Fibroblast of villous mesenchyme (primary cell): ENCODE measurements at regions not wholly inside any gene's neighbourhood (a gene's known extent, or its start where the extent isn't known, plus 50 kb on each side); places are given as distances from the start of the nearest gene placed in this dataset.
A peak's percentile ranks its signal among the peaks of the same experiment; 100 is the strongest.

Experiments
- DNase-seq: peaks from one replicate; pipeline ENCODE4 v3.0.0-alpha.2; 2010; ENCODE audit warnings: low read depth
- H3K4me3 ChIP-seq: 2 replicates; pipeline ENCODE4 v1.5.1; 2011; ENCODE audit warnings: low read depth, mild to moderate bottlenecking, low read length
- TF ChIP-seq, protein P1 (sequence below): IDR thresholded peaks from 2 replicates; pipeline ENCODE4 v1.5.1; 2012; ENCODE audit warnings: low read depth, mild to moderate bottlenecking, low read length; ENCODE audit not compliant: insufficient read depth

DNA sequence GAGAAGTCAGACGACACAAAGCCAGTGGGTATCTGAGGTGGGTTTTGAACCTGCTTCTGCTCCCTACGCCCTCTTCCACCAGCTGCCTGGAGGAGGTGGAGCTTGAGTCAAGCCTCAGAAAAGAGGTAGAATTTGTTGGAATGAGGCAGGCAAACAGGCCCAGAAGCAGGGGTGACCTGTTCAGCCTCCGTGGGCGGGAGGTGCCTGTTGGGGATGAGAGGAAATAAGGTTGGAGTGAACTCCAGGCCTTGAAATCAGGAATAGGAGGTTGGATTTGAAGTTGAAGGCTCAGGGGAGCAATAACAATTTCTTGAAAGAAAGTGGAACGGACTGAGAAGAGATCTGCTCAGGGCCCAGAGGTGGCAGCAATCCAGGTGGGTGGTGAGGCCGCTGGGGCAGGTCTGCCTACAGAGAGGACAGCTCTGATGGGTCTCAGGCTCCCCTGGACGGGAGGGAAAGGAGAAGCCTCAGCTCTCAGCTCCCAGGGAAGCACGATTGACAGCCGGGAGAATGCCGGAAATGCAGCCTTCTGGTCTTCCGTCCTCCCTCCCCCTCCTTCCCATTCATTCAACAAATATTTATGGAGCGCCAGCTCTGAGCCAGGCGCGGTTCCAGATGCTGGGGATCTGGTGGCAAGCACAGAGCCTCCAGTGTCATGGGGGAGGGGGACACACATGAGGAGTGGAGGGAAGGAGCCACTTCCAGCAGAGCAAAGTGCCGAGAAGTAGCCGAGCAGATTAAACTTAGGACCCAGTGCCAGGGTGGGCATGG is 61.9 kb upstream of the CIBAR2 start:
- H3K4me3 ChIP-seq: peak overlapping the region; percentile 70
- TF ChIP-seq, protein P1, sequence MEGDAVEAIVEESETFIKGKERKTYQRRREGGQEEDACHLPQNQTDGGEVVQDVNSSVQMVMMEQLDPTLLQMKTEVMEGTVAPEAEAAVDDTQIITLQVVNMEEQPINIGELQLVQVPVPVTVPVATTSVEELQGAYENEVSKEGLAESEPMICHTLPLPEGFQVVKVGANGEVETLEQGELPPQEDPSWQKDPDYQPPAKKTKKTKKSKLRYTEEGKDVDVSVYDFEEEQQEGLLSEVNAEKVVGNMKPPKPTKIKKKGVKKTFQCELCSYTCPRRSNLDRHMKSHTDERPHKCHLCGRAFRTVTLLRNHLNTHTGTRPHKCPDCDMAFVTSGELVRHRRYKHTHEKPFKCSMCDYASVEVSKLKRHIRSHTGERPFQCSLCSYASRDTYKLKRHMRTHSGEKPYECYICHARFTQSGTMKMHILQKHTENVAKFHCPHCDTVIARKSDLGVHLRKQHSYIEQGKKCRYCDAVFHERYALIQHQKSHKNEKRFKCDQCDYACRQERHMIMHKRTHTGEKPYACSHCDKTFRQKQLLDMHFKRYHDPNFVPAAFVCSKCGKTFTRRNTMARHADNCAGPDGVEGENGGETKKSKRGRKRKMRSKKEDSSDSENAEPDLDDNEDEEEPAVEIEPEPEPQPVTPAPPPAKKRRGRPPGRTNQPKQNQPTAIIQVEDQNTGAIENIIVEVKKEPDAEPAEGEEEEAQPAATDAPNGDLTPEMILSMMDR: no peak
- DNase-seq: peak; percentile 84

DNA sequence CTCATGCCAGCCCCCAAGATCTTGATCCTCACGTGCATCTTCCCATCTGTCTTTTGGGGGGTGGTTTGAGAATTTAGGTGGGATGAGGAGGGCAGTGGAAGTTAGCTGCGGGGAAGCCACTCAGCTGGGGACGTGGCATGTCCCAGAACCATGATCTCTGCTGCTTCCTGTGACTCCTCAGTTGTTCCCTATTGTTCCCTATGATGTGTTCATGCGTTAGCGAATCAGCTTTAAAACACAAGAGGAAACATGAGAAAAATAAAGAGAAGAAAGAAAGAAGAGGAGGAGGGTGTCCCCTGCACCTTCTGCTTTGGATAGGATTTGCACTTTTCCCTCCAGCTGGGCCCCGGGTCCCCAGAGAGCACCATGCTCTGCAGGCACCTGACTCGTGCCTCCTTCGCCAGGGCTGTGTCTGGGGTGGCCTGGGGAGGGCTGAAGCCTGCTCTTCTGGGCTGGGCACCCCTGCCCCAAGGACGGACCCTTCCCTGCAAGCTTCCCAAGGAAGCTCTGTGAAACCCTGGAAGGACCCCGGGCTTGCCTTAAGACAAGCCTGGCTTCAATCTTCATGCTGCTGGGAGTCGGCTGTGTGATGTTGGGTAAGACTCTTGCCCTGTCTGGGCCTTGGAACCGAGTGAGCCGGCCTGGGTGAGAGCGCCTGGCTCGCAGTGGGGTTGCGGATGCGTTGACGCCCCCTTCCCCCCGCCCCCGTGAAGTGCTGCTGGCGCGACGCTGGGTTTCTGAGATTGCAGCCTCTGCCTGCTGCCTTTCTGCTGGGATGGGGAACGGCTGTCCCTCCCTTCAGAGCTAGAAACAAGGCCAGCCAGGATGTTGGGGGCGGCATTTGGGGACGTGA is 62.8 kb upstream of the CIBAR2 start:
- DNase-seq: no peak
- peak overlapping the region; percentile 70 for H3K4me3 ChIP-seq
- TF ChIP-seq, protein P1: no peak

DNA sequence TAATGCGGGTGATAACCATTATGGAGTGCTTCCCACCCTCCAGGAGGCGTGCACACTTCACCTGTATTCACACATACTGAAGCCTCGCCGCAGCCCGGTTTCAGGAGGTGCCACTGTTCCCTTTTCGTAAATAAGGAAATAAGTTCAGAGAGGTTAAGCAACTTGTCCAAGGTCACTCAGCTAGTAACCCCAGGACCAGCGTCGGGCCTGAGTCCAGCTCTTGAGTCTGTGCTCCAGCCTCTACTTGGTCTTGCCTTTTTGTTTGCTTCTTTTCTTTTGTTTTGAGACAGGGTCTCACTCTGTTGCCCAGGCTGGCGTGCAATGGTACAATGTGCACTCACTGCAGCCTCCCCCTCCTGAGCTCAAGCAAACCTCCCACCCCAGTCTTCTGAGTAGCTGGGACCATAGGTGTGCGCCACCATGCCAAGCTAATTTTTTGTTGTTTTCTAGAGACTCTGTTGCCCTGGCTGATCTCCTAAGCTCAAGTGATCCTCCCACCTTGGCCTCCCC is 63.5 kb upstream of the CIBAR2 start:
- TF ChIP-seq, protein P1: no peak
- no peak overlapping the region for H3K4me3 ChIP-seq
- no peak for DNase-seq

DNA sequence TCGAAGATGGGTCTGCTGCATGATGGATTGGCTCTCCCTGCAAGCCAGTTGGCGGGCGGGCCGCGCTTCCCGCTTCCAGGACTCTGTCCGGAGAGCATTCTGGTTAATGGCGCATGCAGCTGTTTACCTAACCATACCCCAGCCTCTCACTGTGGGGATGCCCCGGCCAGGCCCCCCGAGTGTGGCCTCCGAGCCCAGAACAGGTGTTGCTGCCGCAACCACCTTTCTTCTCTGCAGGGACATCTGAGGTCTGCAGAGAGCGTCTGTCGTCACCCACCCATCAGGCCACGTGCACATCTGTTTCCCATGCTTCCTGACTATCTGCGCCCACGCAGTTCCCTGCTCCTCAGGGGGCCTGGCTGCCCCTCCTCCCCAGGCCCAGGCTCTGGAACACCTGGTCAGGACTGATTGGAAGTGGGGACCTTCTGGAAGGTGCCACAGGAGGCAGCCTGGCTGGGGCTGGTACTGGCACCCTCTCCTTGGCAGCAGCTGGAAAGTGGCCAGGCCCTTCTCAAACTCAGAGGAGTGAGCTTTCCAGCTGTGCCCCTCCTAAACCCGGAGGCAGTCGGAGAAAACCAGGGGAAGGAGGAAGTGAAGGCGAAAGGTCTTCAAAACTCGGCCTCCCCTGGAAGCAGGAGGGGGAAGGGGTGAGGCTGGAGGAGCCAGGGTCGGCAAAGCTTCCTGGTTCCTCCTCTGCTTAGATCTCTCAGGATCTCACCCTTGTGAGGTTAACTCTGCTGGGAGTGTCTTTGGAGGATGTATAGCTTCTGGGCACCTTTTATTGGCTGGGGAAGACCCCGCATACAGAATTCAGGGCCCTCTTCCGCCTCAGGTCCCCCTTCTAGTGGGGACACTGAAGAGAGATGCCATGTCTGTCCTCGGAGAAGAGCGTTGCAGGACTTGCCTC is 64.5 kb upstream of the CIBAR2 start:
- H3K4me3 ChIP-seq: no peak overlapping the region
- no peak for DNase-seq
- TF ChIP-seq, protein P1: no peak

DNA sequence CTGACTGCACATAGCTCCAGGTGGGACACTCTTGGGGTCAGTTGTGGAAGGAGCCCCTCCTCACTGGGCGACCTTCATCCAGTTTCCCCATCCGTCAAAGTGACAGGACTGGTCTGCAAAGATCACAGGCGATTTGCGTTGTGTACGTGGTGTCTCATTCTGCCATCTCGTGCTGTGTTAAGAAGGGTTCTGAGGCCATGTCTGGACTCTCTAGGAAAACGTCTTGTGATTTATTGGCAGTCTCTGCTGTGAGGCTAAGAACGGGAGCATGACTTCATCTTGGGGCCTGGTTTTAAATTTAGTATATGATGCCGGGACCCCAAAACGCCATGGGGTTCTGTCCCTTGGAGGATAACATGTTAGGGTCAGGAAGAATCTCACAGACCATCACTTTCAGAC is 65.2 kb upstream of the CIBAR2 start:
- DNase-seq: no peak
- no peak overlapping the region for H3K4me3 ChIP-seq
- TF ChIP-seq, protein P1: no peak

DNA sequence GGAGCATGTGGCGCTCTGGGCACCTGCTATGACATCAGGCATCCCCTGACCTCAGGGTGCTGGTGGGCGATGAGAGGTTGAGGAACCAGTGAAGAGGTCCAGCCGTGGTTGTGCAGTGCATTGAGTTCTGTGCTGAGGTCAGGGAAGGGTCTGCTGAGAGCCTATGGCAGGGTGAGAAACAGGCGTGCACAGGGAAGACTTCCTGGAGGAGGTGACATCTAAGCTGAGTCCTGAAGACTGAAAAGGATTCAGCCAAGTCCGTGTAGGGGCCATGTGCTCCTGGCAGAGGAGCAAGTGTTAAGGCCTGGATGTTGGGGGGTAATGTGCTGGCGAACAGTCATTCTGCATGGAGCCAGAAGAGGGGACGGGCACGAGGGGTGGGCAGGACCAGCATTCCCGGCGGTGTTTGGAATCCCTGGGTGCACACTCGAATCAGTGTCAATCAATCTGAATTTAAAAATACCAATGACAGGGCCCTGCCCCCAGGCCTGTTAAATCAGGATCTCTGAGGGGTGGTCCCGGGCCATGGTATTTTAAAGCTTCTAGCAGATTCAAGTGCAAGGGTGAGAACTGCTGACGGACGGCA is 65.8 kb upstream of the CIBAR2 start:
- TF ChIP-seq, protein P1: no peak
- DNase-seq: no peak
- no peak overlapping the region for H3K4me3 ChIP-seq
